H1 (cell line): ENCODE measurements at regions not wholly inside any gene's neighbourhood (a gene's known extent, or its start where the extent isn't known, plus 50 kb on each side); places are given as distances from the start of the nearest gene placed in this dataset.

Experiments used
- CTCF ChIP-seq, 3 experiments: IDR thresholded peaks; 1 replicate in 2 of 3; 2 replicates in 1 of 3; pipeline versions ENCODE4 v1.5.1 to v1.6.1; 2011; ENCODE audit warnings: low read length in 3 of 3, mild to moderate bottlenecking in 3 of 3, inconsistent platforms in 2 of 3, low read depth in 1 of 3, moderate library complexity in 1 of 3; ENCODE audit not compliant: insufficient read depth in 1 of 3; ENCODE audit errors: control extremely low read depth in 1 of 3
- JUN ChIP-seq: IDR thresholded peaks from 2 replicates; pipeline ENCODE4 v1.6.1; 2011; ENCODE audit warnings: low read depth, mild to moderate bottlenecking, improper control_type of control experiment, low read length
- MAFK ChIP-seq: IDR thresholded peaks from 2 replicates; pipeline ENCODE4 v1.6.1; 2012; ENCODE audit warnings: low read depth, mild to moderate bottlenecking, improper control_type of control experiment, low read length
- POLR2AphosphoS5 ChIP-seq: IDR thresholded peaks from 2 replicates; pipeline ENCODE4 v1.6.1; 2011; ENCODE audit warnings: low read depth, low read length
- RAD21 ChIP-seq, 2 experiments: IDR thresholded peaks in 1 of 2; conservative IDR thresholded peaks in 1 of 2; 2 replicates each; pipeline ENCODE4 v1.6.1; 2011; ENCODE audit warnings: low read depth in 2 of 2, low read length in 2 of 2, improper control_type of control experiment in 1 of 2, inconsistent platforms in 1 of 2, mild to moderate bottlenecking in 1 of 2, moderate library complexity in 1 of 2
- RBBP5 ChIP-seq: IDR thresholded peaks from 2 replicates; pipeline ENCODE4 v1.7.1; 2012; ENCODE audit warnings: low read depth, mild to moderate bottlenecking, inconsistent platforms, low read length, moderate library complexity, borderline replicate concordance
- RFX5 ChIP-seq: IDR thresholded peaks from 2 replicates; pipeline ENCODE4 v1.6.1; 2011; ENCODE audit warnings: low read depth, low read length, improper control_type of control experiment, borderline replicate concordance
- RXRA ChIP-seq: IDR thresholded peaks from 2 replicates; pipeline ENCODE4 v1.6.1; 2011; ENCODE audit warnings: low read depth, mild to moderate bottlenecking, low read length, moderate library complexity; ENCODE audit not compliant: insufficient read depth
- TF ChIP-seq, protein P1 (sequence below): IDR thresholded peaks from 2 replicates; pipeline ENCODE4 v1.6.1; 2011; ENCODE audit warnings: low read length, improper control_type of control experiment
- TF ChIP-seq, protein P2 (sequence below): IDR thresholded peaks from 2 replicates; pipeline ENCODE4 v1.6.1; 2012; ENCODE audit warnings: low read length, inconsistent platforms
- TF ChIP-seq, protein P3 (sequence below): IDR thresholded peaks from 2 replicates; pipeline ENCODE4 v1.6.1; 2012; ENCODE audit warnings: inconsistent platforms

DNA sequence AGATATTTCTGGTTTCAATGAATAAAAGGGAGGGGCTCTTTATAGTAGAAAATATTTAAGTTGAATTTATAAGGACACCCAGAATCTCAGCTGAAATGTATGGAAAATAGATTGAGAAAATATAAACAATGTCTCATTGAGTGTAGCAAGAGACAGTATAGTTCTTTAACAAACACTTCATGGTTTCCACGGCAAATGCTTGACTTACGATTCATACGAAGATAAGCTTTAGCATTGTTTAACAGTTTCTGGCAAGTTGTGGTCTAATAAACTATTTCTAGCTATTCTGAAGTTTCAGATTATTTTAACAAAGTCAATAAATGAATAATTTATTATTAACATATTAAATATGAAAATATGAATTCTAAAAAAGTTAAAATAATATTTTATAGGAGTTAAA lies 1419.4 kb downstream of the KCNT2 start:
- no peak for TF ChIP-seq RAD21 (IDR thresholded peaks at IDR 0.05 in 1 of 2, conservative IDR thresholded peaks at IDR 0.05 in 1 of 2; ENCODE audit: low read depth in 2 of 2, low read length in 2 of 2)
- TF ChIP-seq, protein P1, sequence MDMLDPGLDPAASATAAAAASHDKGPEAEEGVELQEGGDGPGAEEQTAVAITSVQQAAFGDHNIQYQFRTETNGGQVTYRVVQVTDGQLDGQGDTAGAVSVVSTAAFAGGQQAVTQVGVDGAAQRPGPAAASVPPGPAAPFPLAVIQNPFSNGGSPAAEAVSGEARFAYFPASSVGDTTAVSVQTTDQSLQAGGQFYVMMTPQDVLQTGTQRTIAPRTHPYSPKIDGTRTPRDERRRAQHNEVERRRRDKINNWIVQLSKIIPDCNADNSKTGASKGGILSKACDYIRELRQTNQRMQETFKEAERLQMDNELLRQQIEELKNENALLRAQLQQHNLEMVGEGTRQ, result no peak
- TF ChIP-seq MAFK, result no peak
- TF ChIP-seq CTCF (IDR thresholded peaks at IDR 0.05; ENCODE audit: control extremely low read depth in 1 of 3, insufficient read depth in 1 of 3, low read depth in 1 of 3, low read length in 3 of 3), result no peak
- TF ChIP-seq RBBP5, result no peak
- TF ChIP-seq, protein P2, sequence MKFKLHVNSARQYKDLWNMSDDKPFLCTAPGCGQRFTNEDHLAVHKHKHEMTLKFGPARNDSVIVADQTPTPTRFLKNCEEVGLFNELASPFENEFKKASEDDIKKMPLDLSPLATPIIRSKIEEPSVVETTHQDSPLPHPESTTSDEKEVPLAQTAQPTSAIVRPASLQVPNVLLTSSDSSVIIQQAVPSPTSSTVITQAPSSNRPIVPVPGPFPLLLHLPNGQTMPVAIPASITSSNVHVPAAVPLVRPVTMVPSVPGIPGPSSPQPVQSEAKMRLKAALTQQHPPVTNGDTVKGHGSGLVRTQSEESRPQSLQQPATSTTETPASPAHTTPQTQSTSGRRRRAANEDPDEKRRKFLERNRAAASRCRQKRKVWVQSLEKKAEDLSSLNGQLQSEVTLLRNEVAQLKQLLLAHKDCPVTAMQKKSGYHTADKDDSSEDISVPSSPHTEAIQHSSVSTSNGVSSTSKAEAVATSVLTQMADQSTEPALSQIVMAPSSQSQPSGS, result no peak
- no peak for TF ChIP-seq JUN
- TF ChIP-seq POLR2AphosphoS5, result no peak
- TF ChIP-seq, protein P3, sequence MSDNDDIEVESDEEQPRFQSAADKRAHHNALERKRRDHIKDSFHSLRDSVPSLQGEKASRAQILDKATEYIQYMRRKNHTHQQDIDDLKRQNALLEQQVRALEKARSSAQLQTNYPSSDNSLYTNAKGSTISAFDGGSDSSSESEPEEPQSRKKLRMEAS, result no peak
- no peak for TF ChIP-seq RFX5
- TF ChIP-seq RXRA, result no peak
